ENCODE measurements at regions not wholly inside any gene's neighbourhood (a gene's known extent, or its start where the extent isn't known, plus 50 kb on each side); places are given as distances from the start of the nearest gene placed in this dataset.
A peak's percentile ranks its signal among the peaks of the same experiment; 100 is the strongest.

- H3K27me3 Mint-ChIP-seq, result no peaks in the 10 kb centered on the region
- ChIA-PET POLR2A (no interaction called here), CTCF (no interaction called here)
- no peaks in the 10 kb centered on the region for H3K4me1 Mint-ChIP-seq
- no peak overlapping the region for H3K4me3 Mint-ChIP-seq
- Histone ChIP-seq H3K27me3 (ENCODE audit: control insufficient read depth in 2 of 2, insufficient read depth in 2 of 2, low read length in 2 of 2) (no peaks in the 10 kb centered on the region), H3K36me3 (ENCODE audit: control insufficient read depth in 2 of 3, insufficient read depth in 3 of 3, low read length in 3 of 3) (no peaks in the 10 kb centered on the region), H3K4me1 (ENCODE audit: control insufficient read depth in 2 of 2, insufficient read depth in 2 of 2, low read length in 2 of 2) (no peaks in the 10 kb centered on the region), H3K27ac (ENCODE audit: low read depth, low read length) (no peak overlapping the region), H3K4me3 (ENCODE audit: low read length) (no peak overlapping the region), H3K9me3 (ENCODE audit: control insufficient read depth in 2 of 3, low read length in 3 of 3) (no peaks in the 10 kb centered on the region)
- DNase-seq, result no peak
- no peaks in the 10 kb centered on the region for H3K36me3 Mint-ChIP-seq
- no peak for ATAC-seq
- no peak overlapping the region for H3K27ac Mint-ChIP-seq
- intact Hi-C loops (cut with micrococcal nuclease), result no loop called here
- peaks cover 0 to 5% (median 0%) of the 10 kb centered on the region in 11 donors for H3K9me3 Mint-ChIP-seq
These were observed 157.3 kb upstream of the TET2 start for GRCh38 chr4:104989371-104989770.

DNA sequence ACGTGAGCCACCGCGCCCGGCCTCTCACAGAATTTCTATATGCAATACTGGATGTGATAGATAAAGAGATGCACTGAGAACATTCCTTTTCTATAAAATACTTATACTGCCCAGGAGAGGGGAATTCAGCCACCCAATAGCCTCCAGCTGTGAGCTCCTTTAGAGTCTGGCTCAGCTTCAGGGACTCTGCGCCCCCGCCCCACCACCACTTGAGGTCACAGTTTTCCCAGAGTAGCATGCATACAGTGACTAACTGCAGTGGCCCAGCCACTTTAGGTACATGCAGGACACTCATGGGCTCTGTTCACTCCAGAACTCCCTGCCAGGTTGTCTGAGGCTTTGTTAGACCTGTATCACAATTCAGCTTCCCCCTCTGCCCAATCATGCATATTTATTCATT, 144.4 kb upstream of the TET2 start:
- Histone ChIP-seq H3K4me1 (ENCODE audit: control insufficient read depth in 2 of 2, insufficient read depth in 2 of 2, low read length in 2 of 2) (no peaks in the 10 kb centered on the region), H3K36me3 (ENCODE audit: control insufficient read depth in 2 of 3, insufficient read depth in 3 of 3, low read length in 3 of 3) (no peaks in the 10 kb centered on the region), H3K27ac (ENCODE audit: low read depth, low read length) (no peak overlapping the region), H3K9me3 (ENCODE audit: control insufficient read depth in 2 of 3, low read length in 3 of 3) (no peaks in the 10 kb centered on the region), H3K27me3 (ENCODE audit: control insufficient read depth in 2 of 2, insufficient read depth in 2 of 2, low read length in 2 of 2) (no peaks in the 10 kb centered on the region), H3K4me3 (ENCODE audit: low read length) (no peak overlapping the region)
- peaks cover 0 to 2% (median 0%) of the 10 kb centered on the region in 7 donors for H3K4me1 Mint-ChIP-seq
- intact Hi-C loops (cut with micrococcal nuclease), result no loop called here
- H3K36me3 Mint-ChIP-seq, result no peaks in the 10 kb centered on the region
- DNase-seq, result no peak
- peaks cover 0 to 6% (median 0%) of the 10 kb centered on the region in 11 donors for H3K9me3 Mint-ChIP-seq
- H3K27ac Mint-ChIP-seq, result no peak overlapping the region
- ChIA-PET CTCF (no interaction called here), POLR2A (no interaction called here)
- no peak for ATAC-seq
- no peak overlapping the region for H3K4me3 Mint-ChIP-seq
- H3K27me3 Mint-ChIP-seq, result peaks cover 0 to 4% (median 0%) of the 10 kb centered on the region in 5 donors

DNA sequence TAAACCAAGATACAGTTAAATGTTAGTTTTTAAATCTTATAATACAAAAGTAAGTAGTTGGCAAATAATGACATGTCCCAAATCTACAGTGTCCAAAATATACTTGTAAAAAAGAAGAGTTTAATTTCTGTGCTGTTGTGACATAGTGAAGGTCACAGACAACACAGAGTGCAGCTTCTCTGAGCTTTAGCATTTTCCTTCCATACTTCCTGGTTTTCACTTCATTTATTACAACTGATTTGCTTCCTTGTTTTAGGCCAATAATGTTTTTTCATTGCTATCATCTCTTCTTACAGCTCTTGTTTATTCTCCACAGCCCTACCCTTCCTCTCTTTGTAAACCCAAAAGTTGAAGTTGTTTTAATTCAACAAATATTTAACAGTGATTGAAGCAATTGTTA, 132.4 kb upstream of the TET2 start:
- ChIA-PET CTCF (no interaction called here), POLR2A (no interaction called here)
- Mint-ChIP-seq H3K4me3 (no peak overlapping the region), H3K9me3 (peaks cover 2 to 16% (median 10%) of the 10 kb centered on the region in 11 donors), H3K27ac (no peak overlapping the region), H3K27me3 (peaks cover 0 to 36% (median 14%) of the 10 kb centered on the region in 5 donors), H3K36me3 (peaks cover 0 to 7% (median 5%) of the 10 kb centered on the region in 5 donors), H3K4me1 (no peaks in the 10 kb centered on the region)
- Histone ChIP-seq H3K27ac (ENCODE audit: low read depth, low read length) (no peak overlapping the region), H3K9me3 (ENCODE audit: control insufficient read depth in 2 of 3, low read length in 3 of 3) (no peaks in the 10 kb centered on the region), H3K4me3 (ENCODE audit: low read length) (no peak overlapping the region), H3K36me3 (ENCODE audit: control insufficient read depth in 2 of 3, insufficient read depth in 3 of 3, low read length in 3 of 3) (no peaks in the 10 kb centered on the region), H3K4me1 (ENCODE audit: control insufficient read depth in 2 of 2, insufficient read depth in 2 of 2, low read length in 2 of 2) (no peaks in the 10 kb centered on the region), H3K27me3 (ENCODE audit: control insufficient read depth in 2 of 2, insufficient read depth in 2 of 2, low read length in 2 of 2) (no peaks in the 10 kb centered on the region)
- ATAC-seq (no peak), DNase-seq (no peak)
- intact Hi-C loops (cut with micrococcal nuclease), result no loop called here

GRCh38 chr4:105014635-105015034, 132.0 kb upstream of the TET2 start:
- H3K4me3 ChIP-seq (ENCODE audit: low read length), result no peak overlapping the region
- peak; percentile 34 for ATAC-seq

GRCh38 chr4:105015750-105016149, 130.9 kb upstream of the TET2 start:
- Mint-ChIP-seq H3K27ac (no peak overlapping the region), H3K4me1 (no peaks in the 10 kb centered on the region), H3K36me3 (no peaks in the 10 kb centered on the region), H3K4me3 (no peak overlapping the region), H3K27me3 (peaks cover 0 to 26% (median 9%) of the 10 kb centered on the region in 5 donors), H3K9me3 (peaks cover 0 to 9% (median 5%) of the 10 kb centered on the region in 11 donors)
- no peak overlapping the region for H3K4me3 ChIP-seq (ENCODE audit: low read length)
- H3K9me3 ChIP-seq (ENCODE audit: control insufficient read depth in 2 of 3, low read length in 3 of 3), result no peaks in the 10 kb centered on the region
- ChIA-PET CTCF (no interaction called here), POLR2A (no interaction called here)
- no peak for DNase-seq
- H3K27ac ChIP-seq (ENCODE audit: low read depth, low read length), result no peak overlapping the region
- ATAC-seq, result no peak
- no peaks in the 10 kb centered on the region for H3K36me3 ChIP-seq (ENCODE audit: control insufficient read depth in 2 of 3, insufficient read depth in 3 of 3, low read length in 3 of 3)
- H3K4me1 ChIP-seq (ENCODE audit: control insufficient read depth in 2 of 2, insufficient read depth in 2 of 2, low read length in 2 of 2), result no peaks in the 10 kb centered on the region
- no peaks in the 10 kb centered on the region for H3K27me3 ChIP-seq (ENCODE audit: control insufficient read depth in 2 of 2, insufficient read depth in 2 of 2, low read length in 2 of 2)
- intact Hi-C loops (cut with micrococcal nuclease), result no loop called here

More at GRCh38 chr4:105014635-105015034, 132.0 kb upstream of the TET2 start:
- Mint-ChIP-seq H3K27ac (no peak overlapping the region), H3K4me1 (no peaks in the 10 kb centered on the region), H3K4me3 (no peak overlapping the region), H3K36me3 (peaks cover 0 to 7% (median 5%) of the 10 kb centered on the region in 5 donors), H3K9me3 (peaks cover 2 to 16% (median 9%) of the 10 kb centered on the region in 11 donors), H3K27me3 (peaks cover 0 to 36% (median 14%) of the 10 kb centered on the region in 5 donors)
- Histone ChIP-seq H3K27ac (ENCODE audit: low read depth, low read length) (no peak overlapping the region), H3K27me3 (ENCODE audit: control insufficient read depth in 2 of 2, insufficient read depth in 2 of 2, low read length in 2 of 2) (no peaks in the 10 kb centered on the region), H3K4me1 (ENCODE audit: control insufficient read depth in 2 of 2, insufficient read depth in 2 of 2, low read length in 2 of 2) (no peaks in the 10 kb centered on the region), H3K36me3 (ENCODE audit: control insufficient read depth in 2 of 3, insufficient read depth in 3 of 3, low read length in 3 of 3) (no peaks in the 10 kb centered on the region), H3K9me3 (ENCODE audit: control insufficient read depth in 2 of 3, low read length in 3 of 3) (no peaks in the 10 kb centered on the region)
- DNase-seq, result no peak
- POLR2A ChIA-PET, result no interaction called here
- CTCF ChIA-PET, result no interaction called here
- intact Hi-C loops (cut with micrococcal nuclease), result no loop called here

GRCh38 chr4:105022811-105023667, 123.6 kb upstream of the TET2 start:
- DNase-seq (no peak), ATAC-seq (peak; percentile 20)
- H3K9me3 ChIP-seq (ENCODE audit: control insufficient read depth in 2 of 3, low read length in 3 of 3), result peaks cover 0 to 8% (median 0%) of the 10 kb centered on the region in 3 experiments
- Mint-ChIP-seq H3K27ac (no peak overlapping the region), H3K4me1 (no peaks in the 10 kb centered on the region), H3K4me3 (no peak overlapping the region), H3K27me3 (peaks cover 0 to 8% (median 5%) of the 10 kb centered on the region in 5 donors), H3K36me3 (peaks cover 0 to 4% (median 0%) of the 10 kb centered on the region in 5 donors), H3K9me3 (peaks cover 5 to 40% (median 13%) of the 10 kb centered on the region in 11 donors)
- CTCF ChIA-PET, result no interaction called here
- no peaks in the 10 kb centered on the region for H3K36me3 ChIP-seq (ENCODE audit: control insufficient read depth in 2 of 3, insufficient read depth in 3 of 3, low read length in 3 of 3)
- POLR2A ChIA-PET, result no interaction called here
- intact Hi-C loops (cut with micrococcal nuclease), result no loop called here
- no peak overlapping the region for H3K27ac ChIP-seq (ENCODE audit: low read depth, low read length)
- H3K27me3 ChIP-seq (ENCODE audit: control insufficient read depth in 2 of 2, insufficient read depth in 2 of 2, low read length in 2 of 2), result no peaks in the 10 kb centered on the region
- no peaks in the 10 kb centered on the region for H3K4me1 ChIP-seq (ENCODE audit: control insufficient read depth in 2 of 2, insufficient read depth in 2 of 2, low read length in 2 of 2)
- no peak overlapping the region for H3K4me3 ChIP-seq (ENCODE audit: low read length)

DNA sequence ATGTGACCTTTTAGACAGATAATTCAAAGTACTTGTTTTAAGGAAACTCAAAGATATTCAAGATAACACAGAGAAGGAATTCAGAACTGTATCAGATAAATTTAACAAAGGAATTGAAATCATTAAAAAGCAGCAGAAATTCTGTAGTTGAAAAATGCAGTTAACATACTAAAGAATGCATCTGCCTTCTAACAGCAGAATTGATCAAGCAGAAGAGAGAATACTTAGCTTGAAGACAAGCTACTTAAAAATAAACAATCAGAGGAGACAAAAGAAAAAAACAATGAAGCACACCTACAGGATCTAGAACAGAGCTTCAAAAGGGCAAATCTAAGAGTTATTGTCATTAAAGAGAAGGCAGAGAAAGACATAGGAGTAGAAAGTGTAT, 123.0 kb upstream of the TET2 start:
- Mint-ChIP-seq H3K27me3 (peaks cover 0 to 8% (median 5%) of the 10 kb centered on the region in 5 donors), H3K9me3 (peaks cover 3 to 40% (median 13%) of the 10 kb centered on the region in 11 donors), H3K4me1 (no peaks in the 10 kb centered on the region), H3K27ac (no peak overlapping the region), H3K4me3 (no peak overlapping the region), H3K36me3 (peaks cover 0 to 4% (median 0%) of the 10 kb centered on the region in 5 donors)
- Histone ChIP-seq H3K4me1 (ENCODE audit: control insufficient read depth in 2 of 2, insufficient read depth in 2 of 2, low read length in 2 of 2) (no peaks in the 10 kb centered on the region), H3K36me3 (ENCODE audit: control insufficient read depth in 2 of 3, insufficient read depth in 3 of 3, low read length in 3 of 3) (no peaks in the 10 kb centered on the region), H3K9me3 (ENCODE audit: control insufficient read depth in 2 of 3, low read length in 3 of 3) (peaks cover 0 to 8% (median 0%) of the 10 kb centered on the region in 3 experiments), H3K4me3 (ENCODE audit: low read length) (no peak overlapping the region), H3K27me3 (ENCODE audit: control insufficient read depth in 2 of 2, insufficient read depth in 2 of 2, low read length in 2 of 2) (no peaks in the 10 kb centered on the region), H3K27ac (ENCODE audit: low read depth, low read length) (no peak overlapping the region)
- ATAC-seq, result no peak
- intact Hi-C loops (cut with micrococcal nuclease), result no loop called here
- DNase-seq, result no peak
- ChIA-PET CTCF (no interaction called here), POLR2A (no interaction called here)

Measured in naive thymus-derived CD4-positive, alpha-beta T cell (primary cell).